ENCODE measurements at regions not wholly inside any gene's neighbourhood (a gene's known extent, or its start where the extent isn't known, plus 50 kb on each side); places are given as distances from the start of the nearest gene placed in this dataset.

DNA sequence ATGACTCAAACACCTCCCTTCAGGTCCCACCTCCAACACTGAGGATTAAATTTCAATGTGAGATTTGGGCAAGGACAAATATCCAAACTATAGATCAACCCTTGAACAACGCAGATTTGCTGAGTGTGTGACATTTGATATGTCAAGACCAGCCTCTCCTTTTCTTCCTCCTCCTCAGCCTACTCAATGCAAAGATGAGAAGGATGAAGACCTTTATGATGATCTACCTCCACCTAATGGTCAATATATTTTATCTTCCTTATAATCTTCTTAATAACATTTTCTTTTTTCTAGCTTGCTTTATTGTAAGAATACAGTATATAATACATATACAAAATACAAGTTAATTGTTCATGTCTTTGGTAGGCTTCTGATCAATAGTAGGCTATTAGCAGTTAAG, 67.5 kb upstream of the MPPED2 start:
- no peaks in the 10 kb centered on the region for H3K4me1 ChIP-seq
- H3K4me3 ChIP-seq: no peak overlapping the region
- H3K4me1 Mint-ChIP-seq: no peaks in the 10 kb centered on the region
- no peaks in the 10 kb centered on the region for H3K79me2 ChIP-seq (ENCODE audit: low read depth)
- H3K27me3 ChIP-seq: no peaks in the 10 kb centered on the region
- no peak overlapping the region for H3K4me3 Mint-ChIP-seq
- peaks cover 2% of the 10 kb centered on the region for H3K27me3 Mint-ChIP-seq (ENCODE audit: insufficient read depth, low read depth)
- no peaks in the 10 kb centered on the region for H3F3A ChIP-seq (ENCODE audit: low read depth)
- no peaks in the 10 kb centered on the region for H3K9me3 Mint-ChIP-seq
- no peak for TF ChIP-seq EZH2 (IDR thresholded peaks at IDR 0.05)
- TF ChIP-seq, protein P1, sequence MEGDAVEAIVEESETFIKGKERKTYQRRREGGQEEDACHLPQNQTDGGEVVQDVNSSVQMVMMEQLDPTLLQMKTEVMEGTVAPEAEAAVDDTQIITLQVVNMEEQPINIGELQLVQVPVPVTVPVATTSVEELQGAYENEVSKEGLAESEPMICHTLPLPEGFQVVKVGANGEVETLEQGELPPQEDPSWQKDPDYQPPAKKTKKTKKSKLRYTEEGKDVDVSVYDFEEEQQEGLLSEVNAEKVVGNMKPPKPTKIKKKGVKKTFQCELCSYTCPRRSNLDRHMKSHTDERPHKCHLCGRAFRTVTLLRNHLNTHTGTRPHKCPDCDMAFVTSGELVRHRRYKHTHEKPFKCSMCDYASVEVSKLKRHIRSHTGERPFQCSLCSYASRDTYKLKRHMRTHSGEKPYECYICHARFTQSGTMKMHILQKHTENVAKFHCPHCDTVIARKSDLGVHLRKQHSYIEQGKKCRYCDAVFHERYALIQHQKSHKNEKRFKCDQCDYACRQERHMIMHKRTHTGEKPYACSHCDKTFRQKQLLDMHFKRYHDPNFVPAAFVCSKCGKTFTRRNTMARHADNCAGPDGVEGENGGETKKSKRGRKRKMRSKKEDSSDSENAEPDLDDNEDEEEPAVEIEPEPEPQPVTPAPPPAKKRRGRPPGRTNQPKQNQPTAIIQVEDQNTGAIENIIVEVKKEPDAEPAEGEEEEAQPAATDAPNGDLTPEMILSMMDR (IDR thresholded peaks at IDR 0.05): no peak
- TF ChIP-seq EZH2phosphoT487 (IDR thresholded peaks at IDR 0.05): no peak
- H3K27ac Mint-ChIP-seq: no peak overlapping the region
- H2AFZ ChIP-seq (replicated peaks): no peak overlapping the region
- H3K4me2 ChIP-seq: no peak overlapping the region
- no peak overlapping the region for H3K9ac ChIP-seq
- no peak overlapping the region for H3K27ac ChIP-seq
- no peaks in the 10 kb centered on the region for H3K9me3 ChIP-seq (ENCODE audit: low read depth)
- H4K20me1 ChIP-seq (ENCODE audit: low read depth): no peaks in the 10 kb centered on the region
- H3K36me3 Mint-ChIP-seq: no peaks in the 10 kb centered on the region
- no peak for DNase-seq (ENCODE audit: low spot score)
- no peaks in the 10 kb centered on the region for H3K36me3 ChIP-seq

DNA sequence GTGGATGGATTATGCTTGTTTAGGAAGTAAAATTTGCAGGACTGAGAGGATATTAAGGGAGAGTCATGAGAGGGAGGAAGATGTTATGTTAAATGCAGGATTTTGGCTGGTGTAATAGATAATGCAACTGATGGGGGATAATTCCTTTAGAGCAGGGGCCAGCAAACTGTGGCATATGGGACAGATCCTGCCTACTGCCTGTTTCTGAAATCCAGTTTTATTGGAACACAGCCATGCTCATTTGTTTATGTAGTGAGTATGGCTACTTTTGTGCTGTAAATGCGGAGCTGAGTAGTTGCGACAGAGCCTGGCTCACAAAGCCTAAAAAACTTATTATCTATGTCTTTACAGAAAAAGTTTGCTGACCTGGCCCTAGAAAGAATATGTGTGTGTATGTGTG, 66.6 kb upstream of the MPPED2 start:
- TF ChIP-seq, protein P1 (IDR thresholded peaks at IDR 0.05): no peak
- TF ChIP-seq EZH2 (IDR thresholded peaks at IDR 0.05): no peak
- no peak for TF ChIP-seq EZH2phosphoT487 (IDR thresholded peaks at IDR 0.05)
- no peaks in the 10 kb centered on the region for H3K36me3 Mint-ChIP-seq
- no peaks in the 10 kb centered on the region for H3K36me3 ChIP-seq
- peaks cover 2% of the 10 kb centered on the region for H3K27me3 Mint-ChIP-seq (ENCODE audit: insufficient read depth, low read depth)
- H3K27ac Mint-ChIP-seq: no peak overlapping the region
- no peaks in the 10 kb centered on the region for H4K20me1 ChIP-seq (ENCODE audit: low read depth)
- no peak overlapping the region for H3K4me3 ChIP-seq
- no peaks in the 10 kb centered on the region for H3K4me1 Mint-ChIP-seq
- no peak overlapping the region for H3K4me2 ChIP-seq
- H3K79me2 ChIP-seq (ENCODE audit: low read depth): no peaks in the 10 kb centered on the region
- H3K9ac ChIP-seq: no peak overlapping the region
- no peak overlapping the region for H3K4me3 Mint-ChIP-seq
- no peak overlapping the region for H2AFZ ChIP-seq (replicated peaks)
- no peak for DNase-seq (ENCODE audit: low spot score)
- H3K9me3 ChIP-seq (ENCODE audit: low read depth): no peaks in the 10 kb centered on the region
- no peaks in the 10 kb centered on the region for H3K9me3 Mint-ChIP-seq
- H3K27ac ChIP-seq: no peak overlapping the region
- no peaks in the 10 kb centered on the region for H3F3A ChIP-seq (ENCODE audit: low read depth)
- H3K4me1 ChIP-seq: no peaks in the 10 kb centered on the region
- H3K27me3 ChIP-seq: no peaks in the 10 kb centered on the region

DNA sequence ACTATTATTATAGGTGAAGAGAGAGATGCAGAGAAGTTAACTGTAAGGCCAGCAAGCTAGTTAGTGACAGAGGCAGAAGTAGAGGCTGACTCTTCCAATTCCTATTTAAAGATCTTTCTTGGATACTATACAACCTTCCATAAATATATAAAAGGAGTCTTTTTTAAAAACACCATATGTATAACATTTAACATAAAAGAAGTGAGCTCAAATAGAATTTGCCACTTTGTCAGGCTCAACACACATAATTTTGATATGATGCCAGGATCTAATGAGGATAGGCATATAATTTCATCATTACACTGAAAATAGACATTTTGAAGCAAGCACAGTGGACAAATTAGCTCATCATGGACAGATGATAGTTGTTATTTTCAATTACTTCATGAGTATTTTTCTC, 64.1 kb upstream of the MPPED2 start:
- Histone ChIP-seq H3K4me3 (no peak overlapping the region), H4K20me1 (ENCODE audit: low read depth) (no peaks in the 10 kb centered on the region), H3K36me3 (no peaks in the 10 kb centered on the region), H3K4me1 (no peaks in the 10 kb centered on the region), H3K79me2 (ENCODE audit: low read depth) (no peaks in the 10 kb centered on the region), H3K4me2 (no peak overlapping the region), H3K27ac (no peak overlapping the region), H3K9me3 (ENCODE audit: low read depth) (no peaks in the 10 kb centered on the region), H3F3A (ENCODE audit: low read depth) (no peaks in the 10 kb centered on the region), H3K9ac (no peak overlapping the region), H2AFZ (replicated peaks) (no peak overlapping the region), H3K27me3 (no peaks in the 10 kb centered on the region)
- Mint-ChIP-seq H3K36me3 (no peaks in the 10 kb centered on the region), H3K4me1 (no peaks in the 10 kb centered on the region), H3K27ac (no peak overlapping the region), H3K9me3 (no peaks in the 10 kb centered on the region), H3K27me3 (ENCODE audit: insufficient read depth, low read depth) (peaks cover 2% of the 10 kb centered on the region), H3K4me3 (no peak overlapping the region)
- no peak for TF ChIP-seq EZH2phosphoT487 (IDR thresholded peaks at IDR 0.05)
- TF ChIP-seq, protein P1 (IDR thresholded peaks at IDR 0.05): no peak
- no peak for TF ChIP-seq EZH2 (IDR thresholded peaks at IDR 0.05)
- no peak for DNase-seq (ENCODE audit: low spot score)

Data from neural progenitor cell (in vitro differentiated cells).